ENCODE measurements at regions not wholly inside any gene's neighbourhood (a gene's known extent, or its start where the extent isn't known, plus 50 kb on each side); places are given as distances from the start of the nearest gene placed in this dataset.

GRCh38 chr3:116886202-116886893 is 176.8 kb downstream of the TUSC7 start:
- TF ChIP-seq CTCF (IDR thresholded peaks at IDR 0.05) (no peak), POLR2A (IDR thresholded peaks at IDR 0.05) (no peak)

All from prostate gland (tissue), 2 donors.